ENCODE measurements at regions not wholly inside any gene's neighbourhood (a gene's known extent, or its start where the extent isn't known, plus 50 kb on each side); places are given as distances from the start of the nearest gene placed in this dataset.

DNA sequence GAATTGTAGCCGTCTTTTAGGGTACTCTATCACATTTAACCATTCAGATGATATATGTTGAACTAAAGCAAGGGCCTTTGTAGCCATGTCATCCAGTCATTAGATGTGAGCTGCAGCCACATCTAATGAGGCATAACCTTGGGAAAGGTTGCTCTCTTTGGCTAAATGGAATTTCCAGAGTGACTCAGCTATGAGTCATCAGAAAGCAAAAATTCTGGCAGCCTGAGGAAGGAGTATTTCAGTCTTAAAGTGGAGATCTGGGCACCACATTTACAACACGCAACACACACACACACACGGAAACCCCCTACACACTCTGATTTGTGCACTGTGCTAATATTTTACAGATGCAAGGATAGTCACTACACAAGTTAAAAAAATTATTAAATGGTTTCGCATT is 176.9 kb upstream of the ZWINT start:
- TF ChIP-seq, protein P1, sequence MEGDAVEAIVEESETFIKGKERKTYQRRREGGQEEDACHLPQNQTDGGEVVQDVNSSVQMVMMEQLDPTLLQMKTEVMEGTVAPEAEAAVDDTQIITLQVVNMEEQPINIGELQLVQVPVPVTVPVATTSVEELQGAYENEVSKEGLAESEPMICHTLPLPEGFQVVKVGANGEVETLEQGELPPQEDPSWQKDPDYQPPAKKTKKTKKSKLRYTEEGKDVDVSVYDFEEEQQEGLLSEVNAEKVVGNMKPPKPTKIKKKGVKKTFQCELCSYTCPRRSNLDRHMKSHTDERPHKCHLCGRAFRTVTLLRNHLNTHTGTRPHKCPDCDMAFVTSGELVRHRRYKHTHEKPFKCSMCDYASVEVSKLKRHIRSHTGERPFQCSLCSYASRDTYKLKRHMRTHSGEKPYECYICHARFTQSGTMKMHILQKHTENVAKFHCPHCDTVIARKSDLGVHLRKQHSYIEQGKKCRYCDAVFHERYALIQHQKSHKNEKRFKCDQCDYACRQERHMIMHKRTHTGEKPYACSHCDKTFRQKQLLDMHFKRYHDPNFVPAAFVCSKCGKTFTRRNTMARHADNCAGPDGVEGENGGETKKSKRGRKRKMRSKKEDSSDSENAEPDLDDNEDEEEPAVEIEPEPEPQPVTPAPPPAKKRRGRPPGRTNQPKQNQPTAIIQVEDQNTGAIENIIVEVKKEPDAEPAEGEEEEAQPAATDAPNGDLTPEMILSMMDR (IDR thresholded peaks at IDR 0.05; ENCODE audit: poor library complexity): no peak
- TF ChIP-seq EZH2 (IDR thresholded peaks at IDR 0.05; ENCODE audit: borderline replicate concordance): no peak

Data from hepatocyte (in vitro differentiated cells).